Neural cell (in vitro differentiated cells): ENCODE measurements at regions not wholly inside any gene's neighbourhood (a gene's known extent, or its start where the extent isn't known, plus 50 kb on each side); places are given as distances from the start of the nearest gene placed in this dataset.

ENCODE experiments used
- H2AFZ ChIP-seq: fragments of 200-600, 300-800 bp; sonication (generic), shearing (Covaris generic); 2 replicates; pipeline ENCODE4 v1.6.0; 2014; ENCODE audit warnings: low read depth, mild to moderate bottlenecking, antibody characterized with exemption, low read length, moderate library complexity
- H3F3A ChIP-seq: fragments of 200-600 bp; shearing (Covaris generic); 2 replicates; pipeline ENCODE4 v1.6.1; 2016; ENCODE audit warnings: mild to moderate bottlenecking, moderate library complexity, mixed read lengths, antibody characterized with exemption, low read length; ENCODE audit not compliant: insufficient read depth, poor library complexity, severe bottlenecking
- H3K27ac ChIP-seq: fragments of 200-600, 300-800 bp; sonication (generic), shearing (Covaris generic); 2 replicates; pipeline ENCODE4 v1.5.1; 2014; ENCODE audit warnings: mild to moderate bottlenecking, low read length, moderate library complexity
- H3K27me3 ChIP-seq: fragments of 300-800, 200-600 bp; sonication (generic), shearing (Covaris generic); 2 replicates; pipeline ENCODE4 v1.6.0; 2014; ENCODE audit warnings: mild to moderate bottlenecking, low read depth, low read length, moderate library complexity; ENCODE audit not compliant: insufficient read depth
- H3K36me3 ChIP-seq: fragments of 300-800, 200-600 bp; sonication (generic), shearing (Covaris generic); 2 replicates; pipeline ENCODE4 v1.5.1; 2014; ENCODE audit warnings: mild to moderate bottlenecking, antibody characterized with exemption, low read length, moderate library complexity; ENCODE audit not compliant: insufficient read depth
- H3K4me2 ChIP-seq: fragments of 300-800, 200-600 bp; sonication (generic), shearing (Covaris generic); 2 replicates; pipeline ENCODE4 v1.6.0; 2014; ENCODE audit warnings: mild to moderate bottlenecking, low read length
- H3K4me3 ChIP-seq: fragments of 300-800, 200-600 bp; sonication (generic), shearing (Covaris generic); 2 replicates; pipeline ENCODE4 v1.5.1; 2014; ENCODE audit warnings: mild to moderate bottlenecking, low read length, moderate library complexity
- H3K79me2 ChIP-seq: fragments of 200-600 bp; shearing (Covaris generic); replicated peaks from 2 replicates; pipeline ENCODE4 v1.6.0; 2014; ENCODE audit warnings: mild to moderate bottlenecking, low read length, moderate library complexity; ENCODE audit not compliant: insufficient read depth
- H3K9ac ChIP-seq: fragments of 300-800, 200-600 bp; sonication (generic), shearing (Covaris generic); 2 replicates; pipeline ENCODE4 v1.6.1; 2016; ENCODE audit warnings: mild to moderate bottlenecking, low read length, mixed read lengths
- H3K9me2 ChIP-seq: fragments of 200-600 bp; shearing (Covaris generic); 2 replicates; pipeline ENCODE4 v1.6.1; 2016; ENCODE audit warnings: mild to moderate bottlenecking, low read length, mixed read lengths; ENCODE audit not compliant: insufficient read depth
- H3K9me3 ChIP-seq: fragments of 200-600, 300-800 bp; sonication (generic), shearing (Covaris generic); 2 replicates; pipeline ENCODE4 v1.6.1; 2016; ENCODE audit warnings: mild to moderate bottlenecking, mixed run types, low read length, moderate library complexity, mixed read lengths
- H4K20me1 ChIP-seq: fragments of 200-600 bp; shearing (Covaris generic); 2 replicates; pipeline ENCODE4 v1.6.1; 2016; ENCODE audit warnings: mild to moderate bottlenecking, mixed run types; ENCODE audit not compliant: insufficient read depth
- EP300 ChIP-seq: fragments of 450-650 bp; conservative IDR thresholded peaks from 2 replicates; pipeline ENCODE4 v1.6.1; 2014; ENCODE audit warnings: antibody characterized with exemption, mild to moderate bottlenecking, moderate library complexity; ENCODE audit not compliant: poor library complexity, severe bottlenecking
- EZH2 ChIP-seq: fragments of 200-600, 300-800 bp; shearing (Covaris generic), sonication (generic); IDR thresholded peaks from 2 replicates; pipeline ENCODE4 v1.6.1; 2014; ENCODE audit warnings: antibody characterized with exemption, low read length, borderline replicate concordance, mild to moderate bottlenecking; ENCODE audit not compliant: insufficient read depth, poor library complexity, severe bottlenecking
- MXI1 ChIP-seq: fragments of 450-650 bp; conservative IDR thresholded peaks from 2 replicates; pipeline ENCODE4 v1.6.1; 2014; ENCODE audit warnings: antibody characterized with exemption, mild to moderate bottlenecking; ENCODE audit not compliant: poor library complexity, severe bottlenecking
- POLR2AphosphoS5 ChIP-seq: IDR thresholded peaks from 2 replicates; pipeline ENCODE4 v1.6.1; 2012
- RAD21 ChIP-seq: fragments of 450-650 bp; conservative IDR thresholded peaks from 2 replicates; pipeline ENCODE4 v1.6.1; 2014; ENCODE audit warnings: antibody characterized with exemption, mild to moderate bottlenecking, moderate library complexity
- SMC3 ChIP-seq: fragments of 450-650 bp; conservative IDR thresholded peaks from 2 replicates; pipeline ENCODE4 v1.6.1; 2014; ENCODE audit warnings: antibody characterized with exemption, mild to moderate bottlenecking, moderate library complexity; ENCODE audit not compliant: poor library complexity
- TAF1 ChIP-seq: IDR thresholded peaks from 2 replicates; pipeline ENCODE4 v1.6.1; 2012; ENCODE audit warnings: low read depth
- TF ChIP-seq, protein P1 (sequence below): fragments of 450-650 bp; IDR thresholded peaks from 2 replicates; pipeline ENCODE4 v1.5.1; 2014; ENCODE audit warnings: antibody characterized with exemption, mild to moderate bottlenecking, moderate library complexity; ENCODE audit not compliant: poor library complexity, severe bottlenecking
- TF ChIP-seq, protein P2 (sequence below): IDR thresholded peaks from 2 replicates; pipeline ENCODE4 v1.6.1; 2012; ENCODE audit warnings: borderline replicate concordance

DNA sequence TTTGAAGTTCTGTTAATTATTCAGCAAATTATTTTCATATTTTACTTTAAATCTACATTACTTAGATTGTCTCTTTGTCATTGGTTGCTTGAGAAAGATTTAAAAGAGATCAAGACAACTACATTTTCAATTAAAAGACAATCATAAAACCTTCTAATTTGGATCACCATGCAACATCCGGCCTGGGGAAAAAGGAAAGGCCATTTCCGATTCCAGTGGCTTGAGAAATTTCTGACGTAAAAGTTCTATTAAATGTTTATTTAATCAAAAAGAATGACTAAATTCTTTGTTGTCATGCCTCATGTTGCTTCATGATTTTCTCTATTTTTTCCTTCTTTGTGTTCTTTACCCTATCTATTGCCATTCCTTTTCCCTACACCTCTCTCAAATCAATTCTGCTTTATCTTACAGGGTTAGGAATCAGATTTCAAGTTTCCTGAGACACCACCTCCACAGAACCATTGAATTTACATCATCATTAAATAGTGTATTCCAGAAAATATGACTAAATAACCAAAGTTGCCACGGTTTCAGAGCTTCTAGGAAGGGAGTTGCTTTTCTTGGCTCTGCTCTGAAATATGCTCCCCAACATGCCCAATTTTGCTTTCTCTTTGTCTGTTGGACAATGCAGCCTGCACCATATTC, 124.6 kb upstream of the ACSL4 start:
- Histone ChIP-seq H3K9me2 (no peaks in the 10 kb centered on the region), H3K9me3 (no peaks in the 10 kb centered on the region), H3F3A (no peaks in the 10 kb centered on the region), H3K27ac (no peak overlapping the region), H4K20me1 (no peaks in the 10 kb centered on the region), H3K4me3 (no peak overlapping the region), H3K4me2 (no peak overlapping the region), H3K9ac (no peak overlapping the region), H3K27me3 (no peaks in the 10 kb centered on the region), H2AFZ (no peak overlapping the region), H3K79me2 (no peaks in the 10 kb centered on the region), H3K36me3 (no peaks in the 10 kb centered on the region)
- TF ChIP-seq MXI1: no peak
- TF ChIP-seq, protein P1, sequence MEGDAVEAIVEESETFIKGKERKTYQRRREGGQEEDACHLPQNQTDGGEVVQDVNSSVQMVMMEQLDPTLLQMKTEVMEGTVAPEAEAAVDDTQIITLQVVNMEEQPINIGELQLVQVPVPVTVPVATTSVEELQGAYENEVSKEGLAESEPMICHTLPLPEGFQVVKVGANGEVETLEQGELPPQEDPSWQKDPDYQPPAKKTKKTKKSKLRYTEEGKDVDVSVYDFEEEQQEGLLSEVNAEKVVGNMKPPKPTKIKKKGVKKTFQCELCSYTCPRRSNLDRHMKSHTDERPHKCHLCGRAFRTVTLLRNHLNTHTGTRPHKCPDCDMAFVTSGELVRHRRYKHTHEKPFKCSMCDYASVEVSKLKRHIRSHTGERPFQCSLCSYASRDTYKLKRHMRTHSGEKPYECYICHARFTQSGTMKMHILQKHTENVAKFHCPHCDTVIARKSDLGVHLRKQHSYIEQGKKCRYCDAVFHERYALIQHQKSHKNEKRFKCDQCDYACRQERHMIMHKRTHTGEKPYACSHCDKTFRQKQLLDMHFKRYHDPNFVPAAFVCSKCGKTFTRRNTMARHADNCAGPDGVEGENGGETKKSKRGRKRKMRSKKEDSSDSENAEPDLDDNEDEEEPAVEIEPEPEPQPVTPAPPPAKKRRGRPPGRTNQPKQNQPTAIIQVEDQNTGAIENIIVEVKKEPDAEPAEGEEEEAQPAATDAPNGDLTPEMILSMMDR: no peak
- TF ChIP-seq TAF1: no peak
- no peak for TF ChIP-seq RAD21
- TF ChIP-seq, protein P2, sequence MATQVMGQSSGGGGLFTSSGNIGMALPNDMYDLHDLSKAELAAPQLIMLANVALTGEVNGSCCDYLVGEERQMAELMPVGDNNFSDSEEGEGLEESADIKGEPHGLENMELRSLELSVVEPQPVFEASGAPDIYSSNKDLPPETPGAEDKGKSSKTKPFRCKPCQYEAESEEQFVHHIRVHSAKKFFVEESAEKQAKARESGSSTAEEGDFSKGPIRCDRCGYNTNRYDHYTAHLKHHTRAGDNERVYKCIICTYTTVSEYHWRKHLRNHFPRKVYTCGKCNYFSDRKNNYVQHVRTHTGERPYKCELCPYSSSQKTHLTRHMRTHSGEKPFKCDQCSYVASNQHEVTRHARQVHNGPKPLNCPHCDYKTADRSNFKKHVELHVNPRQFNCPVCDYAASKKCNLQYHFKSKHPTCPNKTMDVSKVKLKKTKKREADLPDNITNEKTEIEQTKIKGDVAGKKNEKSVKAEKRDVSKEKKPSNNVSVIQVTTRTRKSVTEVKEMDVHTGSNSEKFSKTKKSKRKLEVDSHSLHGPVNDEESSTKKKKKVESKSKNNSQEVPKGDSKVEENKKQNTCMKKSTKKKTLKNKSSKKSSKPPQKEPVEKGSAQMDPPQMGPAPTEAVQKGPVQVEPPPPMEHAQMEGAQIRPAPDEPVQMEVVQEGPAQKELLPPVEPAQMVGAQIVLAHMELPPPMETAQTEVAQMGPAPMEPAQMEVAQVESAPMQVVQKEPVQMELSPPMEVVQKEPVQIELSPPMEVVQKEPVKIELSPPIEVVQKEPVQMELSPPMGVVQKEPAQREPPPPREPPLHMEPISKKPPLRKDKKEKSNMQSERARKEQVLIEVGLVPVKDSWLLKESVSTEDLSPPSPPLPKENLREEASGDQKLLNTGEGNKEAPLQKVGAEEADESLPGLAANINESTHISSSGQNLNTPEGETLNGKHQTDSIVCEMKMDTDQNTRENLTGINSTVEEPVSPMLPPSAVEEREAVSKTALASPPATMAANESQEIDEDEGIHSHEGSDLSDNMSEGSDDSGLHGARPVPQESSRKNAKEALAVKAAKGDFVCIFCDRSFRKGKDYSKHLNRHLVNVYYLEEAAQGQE: no peak
- no peak for TF ChIP-seq POLR2AphosphoS5
- TF ChIP-seq SMC3: no peak
- TF ChIP-seq EP300: no peak
- TF ChIP-seq EZH2: no peak

DNA sequence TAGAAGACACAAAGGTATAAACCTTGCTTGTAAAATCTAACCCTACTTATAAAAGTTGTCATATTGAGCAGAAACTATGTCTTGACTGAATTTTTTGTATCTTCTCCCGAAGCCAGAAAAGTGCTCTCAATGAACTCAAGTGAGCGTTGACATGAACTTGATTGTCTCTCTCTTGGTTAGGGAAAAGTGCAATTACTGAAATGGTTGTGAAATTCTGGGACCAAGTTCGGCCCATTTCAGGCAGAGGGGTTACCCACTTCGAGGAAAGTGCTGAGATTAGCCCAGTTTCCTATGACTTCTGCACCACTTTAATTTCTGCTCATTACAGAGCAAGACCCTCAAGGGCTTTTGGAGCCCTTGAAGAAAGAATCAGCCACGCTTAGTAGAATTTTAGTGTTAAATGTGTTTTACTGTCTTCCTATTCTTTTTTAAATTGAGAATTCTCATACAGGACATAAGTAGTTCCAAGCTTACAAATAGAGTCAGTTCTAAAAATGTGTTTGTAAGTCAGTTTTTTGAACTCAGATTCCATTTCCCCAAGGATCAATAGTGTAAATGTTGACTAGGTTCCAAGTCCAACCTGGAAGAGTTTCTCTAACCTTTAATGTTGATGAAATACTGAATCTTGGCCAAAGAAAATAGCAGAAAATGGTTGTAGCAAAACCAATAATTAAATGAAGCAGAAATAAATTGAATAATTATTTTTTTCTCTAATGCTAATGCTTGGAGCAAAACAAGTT, 125.7 kb upstream of the ACSL4 start:
- Histone ChIP-seq H3K27ac (no peak overlapping the region), H2AFZ (no peak overlapping the region), H3K36me3 (no peaks in the 10 kb centered on the region), H3K9ac (no peak overlapping the region), H3K27me3 (no peaks in the 10 kb centered on the region), H3F3A (no peaks in the 10 kb centered on the region), H3K79me2 (no peaks in the 10 kb centered on the region), H4K20me1 (no peaks in the 10 kb centered on the region), H3K9me3 (no peaks in the 10 kb centered on the region), H3K4me2 (no peak overlapping the region), H3K4me3 (no peak overlapping the region), H3K9me2 (no peaks in the 10 kb centered on the region)
- TF ChIP-seq RAD21 (no peak), MXI1 (no peak), TAF1 (no peak), EZH2 (no peak), SMC3 (no peak), EP300 (no peak), POLR2AphosphoS5 (no peak)
- TF ChIP-seq, protein P1: no peak
- TF ChIP-seq, protein P2: no peak
